ENCODE measurements at regions not wholly inside any gene's neighbourhood (a gene's known extent, or its start where the extent isn't known, plus 50 kb on each side); places are given as distances from the start of the nearest gene placed in this dataset.

GRCh38 chr1:222418654-222419053 is 129.2 kb downstream of the HHIPL2 start:
- Histone ChIP-seq H2AFZ (no peak overlapping the region), H4K20me1 (ENCODE audit: insufficient read depth, poor library complexity, severe bottlenecking) (no peaks in the 10 kb centered on the region), H3K27me3 (no peaks in the 10 kb centered on the region), H3K27ac (no peak overlapping the region), H3K9me2 (replicated peaks; ENCODE audit: insufficient read depth) (no peaks in the 10 kb centered on the region), H3K4me3 (no peak overlapping the region), H3K36me3 (replicated peaks; ENCODE audit: insufficient read depth, low read depth) (no peaks in the 10 kb centered on the region), H3K79me2 (no peaks in the 10 kb centered on the region), H3K4me1 (ENCODE audit: insufficient read depth) (no peaks in the 10 kb centered on the region), H3K4me2 (no peak overlapping the region), H3K9me3 (ENCODE audit: low read depth) (no peaks in the 10 kb centered on the region)
- TF ChIP-seq CTCF (IDR thresholded peaks at IDR 0.05; ENCODE audit: poor library complexity) (no peak), EZH2 (IDR thresholded peaks at IDR 0.05; ENCODE audit: borderline replicate concordance) (no peak), EZH2phosphoT487 (IDR thresholded peaks at IDR 0.05; ENCODE audit: low read depth, severe bottlenecking, unreplicated experiment) (no peak)
- no peak for DNase-seq (ENCODE audit: low spot score)
- WGBS (ENCODE audit: low lambda C conversion rate, missing lambda C conversion rate): 52% methylated on average over 1 of the region's 1 CpG

GRCh38 chr1:222417264-222417663 is 130.6 kb downstream of the HHIPL2 start:
- 85% methylated on average over 4 of the region's 4 CpGs for WGBS (ENCODE audit: low lambda C conversion rate, missing lambda C conversion rate)

GRCh38 chr1:222416001-222416791 is 131.7 kb downstream of the HHIPL2 start:
- H3K27ac ChIP-seq: no peak overlapping the region
- no peak overlapping the region for H3K4me2 ChIP-seq
- WGBS (ENCODE audit: low lambda C conversion rate, missing lambda C conversion rate): 83% methylated on average over 2 of the region's 2 CpGs
- no peaks in the 10 kb centered on the region for H4K20me1 ChIP-seq (ENCODE audit: insufficient read depth, poor library complexity, severe bottlenecking)
- no peak overlapping the region for H3K4me3 ChIP-seq
- no peaks in the 10 kb centered on the region for H3K27me3 ChIP-seq
- H3K4me1 ChIP-seq (ENCODE audit: insufficient read depth): no peaks in the 10 kb centered on the region
- no peak for DNase-seq (ENCODE audit: low spot score)
- H3K36me3 ChIP-seq (replicated peaks; ENCODE audit: insufficient read depth, low read depth): no peaks in the 10 kb centered on the region
- H2AFZ ChIP-seq: no peak overlapping the region
- H3K9me2 ChIP-seq (replicated peaks; ENCODE audit: insufficient read depth): no peaks in the 10 kb centered on the region
- no peaks in the 10 kb centered on the region for H3K9me3 ChIP-seq (ENCODE audit: low read depth)
- no peak for TF ChIP-seq CTCF (IDR thresholded peaks at IDR 0.05; ENCODE audit: poor library complexity)
- no peak for TF ChIP-seq EZH2phosphoT487 (IDR thresholded peaks at IDR 0.05; ENCODE audit: low read depth, severe bottlenecking, unreplicated experiment)
- no peak for TF ChIP-seq EZH2 (IDR thresholded peaks at IDR 0.05; ENCODE audit: borderline replicate concordance)
- H3K79me2 ChIP-seq: no peaks in the 10 kb centered on the region

More at GRCh38 chr1:222417264-222417663, 130.6 kb downstream of the HHIPL2 start:
- Histone ChIP-seq H4K20me1 (ENCODE audit: insufficient read depth, poor library complexity, severe bottlenecking) (no peaks in the 10 kb centered on the region), H3K4me1 (ENCODE audit: insufficient read depth) (no peaks in the 10 kb centered on the region), H3K9me2 (replicated peaks; ENCODE audit: insufficient read depth) (no peaks in the 10 kb centered on the region), H3K9me3 (ENCODE audit: low read depth) (no peaks in the 10 kb centered on the region), H3K4me2 (no peak overlapping the region), H3K27me3 (no peaks in the 10 kb centered on the region), H2AFZ (no peak overlapping the region), H3K79me2 (no peaks in the 10 kb centered on the region), H3K4me3 (no peak overlapping the region), H3K36me3 (replicated peaks; ENCODE audit: insufficient read depth, low read depth) (no peaks in the 10 kb centered on the region), H3K27ac (no peak overlapping the region)
- no peak for DNase-seq (ENCODE audit: low spot score)
- TF ChIP-seq EZH2phosphoT487 (IDR thresholded peaks at IDR 0.05; ENCODE audit: low read depth, severe bottlenecking, unreplicated experiment): no peak
- no peak for TF ChIP-seq CTCF (IDR thresholded peaks at IDR 0.05; ENCODE audit: poor library complexity)
- TF ChIP-seq EZH2 (IDR thresholded peaks at IDR 0.05; ENCODE audit: borderline replicate concordance): no peak

Data from hepatocyte (in vitro differentiated cells).